Type B pancreatic cell (in vitro differentiated cells): ENCODE measurements at regions not wholly inside any gene's neighbourhood (a gene's known extent, or its start where the extent isn't known, plus 50 kb on each side); places are given as distances from the start of the nearest gene placed in this dataset.

Experiments used
- DNase-seq: peaks from one replicate; pipeline ENCODE4 v3.0.0; 2021; ENCODE audit warnings: mixed read lengths; ENCODE audit not compliant: unreplicated experiment; ENCODE audit errors: extremely low spot score
- H3K27ac Mint-ChIP-seq: 2 replicates; pipeline ENCODE4 v1.8.0; 2021; ENCODE audit warnings: mild to moderate bottlenecking, mixed read lengths
- H3K27me3 Mint-ChIP-seq: 2 replicates; pipeline ENCODE4 v1.8.0; 2021; ENCODE audit warnings: mixed read lengths
- H3K36me3 Mint-ChIP-seq: 2 replicates; pipeline ENCODE4 v1.8.0; 2021; ENCODE audit warnings: mixed read lengths
- H3K4me1 Mint-ChIP-seq: one replicate; pipeline ENCODE4 v1.8.0; 2021; ENCODE audit warnings: mixed read lengths; ENCODE audit not compliant: unreplicated experiment
- H3K4me3 Mint-ChIP-seq: 2 replicates; pipeline ENCODE4 v1.8.0; 2021; ENCODE audit warnings: mild to moderate bottlenecking, mixed read lengths
- H3K9me3 Mint-ChIP-seq: 2 replicates; pipeline ENCODE4 v1.8.0; 2021; ENCODE audit warnings: mixed read lengths
- CTCF ChIP-seq: fragments of 200-600 bp; sonication (generic); conservative IDR thresholded peaks from 2 replicates; pipeline ENCODE4 v1.5.0; 2021; ENCODE audit warnings: antibody characterized with exemption, mild to moderate bottlenecking

- no peak for TF ChIP-seq CTCF
- Mint-ChIP-seq H3K4me3 (no peak overlapping the region), H3K4me1 (peaks cover 21% of the 10 kb centered on the region), H3K36me3 (no peaks in the 10 kb centered on the region), H3K9me3 (peaks cover 12% of the 10 kb centered on the region), H3K27ac (no peak overlapping the region), H3K27me3 (no peaks in the 10 kb centered on the region)
- DNase-seq: no peak
Measured at GRCh38 chr2:226185616-226186211, 613.9 kb downstream of the IRS1 start.

GRCh38 chr2:226184940-226185615 is 614.5 kb downstream of the IRS1 start:
- no peak overlapping the region for H3K27ac Mint-ChIP-seq
- H3K9me3 Mint-ChIP-seq: peaks cover 12% of the 10 kb centered on the region
- H3K36me3 Mint-ChIP-seq: no peaks in the 10 kb centered on the region
- H3K4me3 Mint-ChIP-seq: no peak overlapping the region
- no peak for TF ChIP-seq CTCF
- H3K27me3 Mint-ChIP-seq: no peaks in the 10 kb centered on the region
- peaks cover 21% of the 10 kb centered on the region for H3K4me1 Mint-ChIP-seq
- DNase-seq: no peak

GRCh38 chr2:226184540-226184939 is 615.1 kb downstream of the IRS1 start:
- Mint-ChIP-seq H3K27ac (no peak overlapping the region), H3K4me3 (no peak overlapping the region), H3K4me1 (peaks cover 21% of the 10 kb centered on the region), H3K9me3 (peaks cover 12% of the 10 kb centered on the region), H3K27me3 (no peaks in the 10 kb centered on the region), H3K36me3 (no peaks in the 10 kb centered on the region)
- TF ChIP-seq CTCF: no peak
- no peak for DNase-seq

- TF ChIP-seq CTCF: no peak
- Mint-ChIP-seq H3K27me3 (no peaks in the 10 kb centered on the region), H3K27ac (no peak overlapping the region), H3K4me3 (no peak overlapping the region), H3K4me1 (peaks cover 21% of the 10 kb centered on the region), H3K9me3 (peaks cover 9% of the 10 kb centered on the region), H3K36me3 (no peaks in the 10 kb centered on the region)
- DNase-seq: no peak
Measured at GRCh38 chr2:226183550-226183949, 616.1 kb downstream of the IRS1 start.

- DNase-seq: no peak
- Mint-ChIP-seq H3K36me3 (no peaks in the 10 kb centered on the region), H3K9me3 (peaks cover 14% of the 10 kb centered on the region), H3K4me3 (no peak overlapping the region), H3K27me3 (no peaks in the 10 kb centered on the region), H3K4me1 (peaks cover 21% of the 10 kb centered on the region), H3K27ac (no peak overlapping the region)
- no peak for TF ChIP-seq CTCF
Measured at GRCh38 chr2:226183033-226183432, 616.6 kb downstream of the IRS1 start.
